ENCODE measurements at regions not wholly inside any gene's neighbourhood (a gene's known extent, or its start where the extent isn't known, plus 50 kb on each side); places are given as distances from the start of the nearest gene placed in this dataset.

- CTCF ChIA-PET: no interaction called here
- POLR2A ChIA-PET: no interaction called here
- Histone ChIP-seq H3K27ac (ENCODE audit: extremely low read depth, low read depth, low read length) (no peak overlapping the region), H3K9me3 (ENCODE audit: control insufficient read depth, insufficient read depth, low read depth, low read length) (no peaks in the 10 kb centered on the region), H3K4me1 (ENCODE audit: control insufficient read depth, insufficient read depth, low read length) (no peaks in the 10 kb centered on the region), H3K4me3 (ENCODE audit: low read depth, low read length) (no peak overlapping the region), H3K36me3 (ENCODE audit: control insufficient read depth in 2 of 2, insufficient read depth in 1 of 2, low read length in 2 of 2) (no peaks in the 10 kb centered on the region)
- TF ChIP-seq ATF2 (tag by site-specific recombination; IDR thresholded peaks at IDR 0.05; ENCODE audit: low read depth) (no peak), ZNF274 (IDR thresholded peaks at IDR 0.05; ENCODE audit: low read length) (no peak), ZNF274 (tag by site-specific recombination; IDR thresholded peaks at IDR 0.05; ENCODE audit: borderline replicate concordance) (no peak), ZNF830 (tag by site-specific recombination; IDR thresholded peaks at IDR 0.05; ENCODE audit: low read depth) (no peak), ZNF585B (tag by site-specific recombination; IDR thresholded peaks at IDR 0.05) (no peak)
Observed at GRCh38 chr20:62535282-62535811, 59.6 kb upstream of the GATA5 start.

GRCh38 chr20:62535964-62536363, 60.2 kb upstream of the GATA5 start:
- ChIA-PET CTCF (no interaction called here), POLR2A (no interaction called here)
- TF ChIP-seq PATZ1 (tag by site-specific recombination; IDR thresholded peaks at IDR 0.05) (peak; percentile 20; the same call in 1 of the 2 replicates), ZSCAN23 (tag by site-specific recombination; IDR thresholded peaks at IDR 0.05) (no peak), SCRT2 (tag by site-specific recombination; IDR thresholded peaks at IDR 0.05) (peak; percentile 89), GLIS1 (tag by site-specific recombination; IDR thresholded peaks at IDR 0.05) (peak; percentile 39)
- Histone ChIP-seq H3K27ac (ENCODE audit: extremely low read depth, low read depth, low read length) (no peak overlapping the region), H3K9me3 (ENCODE audit: control insufficient read depth, insufficient read depth, low read depth, low read length) (no peaks in the 10 kb centered on the region), H3K4me1 (ENCODE audit: control insufficient read depth, insufficient read depth, low read length) (no peaks in the 10 kb centered on the region), H3K36me3 (ENCODE audit: control insufficient read depth in 2 of 2, insufficient read depth in 1 of 2, low read length in 2 of 2) (no peaks in the 10 kb centered on the region), H3K4me3 (ENCODE audit: low read depth, low read length) (no peak overlapping the region)

- POLR2A ChIA-PET: no interaction called here
- no peak overlapping the region for H3K27ac ChIP-seq (ENCODE audit: extremely low read depth, low read depth, low read length)
- H3K4me3 ChIP-seq (ENCODE audit: low read depth, low read length): no peak overlapping the region
- no peaks in the 10 kb centered on the region for H3K9me3 ChIP-seq (ENCODE audit: control insufficient read depth, insufficient read depth, low read depth, low read length)
- no peaks in the 10 kb centered on the region for H3K4me1 ChIP-seq (ENCODE audit: control insufficient read depth, insufficient read depth, low read length)
- CTCF ChIA-PET: interaction anchor here (0.6 to 0.7 kb wide), 2 partner anchors 37 to 212 kb away, joined by 3 read pairs; no protein-coding TSS in a partner anchor
- H3K36me3 ChIP-seq (ENCODE audit: control insufficient read depth in 2 of 2, insufficient read depth in 1 of 2, low read length in 2 of 2): no peaks in the 10 kb centered on the region
- no peak for TF ChIP-seq ZNF549 (tag by site-specific recombination; IDR thresholded peaks at IDR 0.05)
- TF ChIP-seq ZNF558 (tag by site-specific recombination; IDR thresholded peaks at IDR 0.05): no peak
- no peak for TF ChIP-seq ZNF776 (tag by site-specific recombination; IDR thresholded peaks at IDR 0.05; ENCODE audit: borderline replicate concordance)
- TF ChIP-seq ZNF391 (tag by site-specific recombination; IDR thresholded peaks at IDR 0.05; ENCODE audit: borderline replicate concordance, low read depth): no peak
- peak; percentile 97 for TF ChIP-seq ZIC2 (tag by site-specific recombination; IDR thresholded peaks at IDR 0.05)
- no peak for TF ChIP-seq GLI2 (tag by site-specific recombination; IDR thresholded peaks at IDR 0.05; ENCODE audit: borderline replicate concordance, low read depth)
- TF ChIP-seq ZSCAN18 (tag by site-specific recombination; IDR thresholded peaks at IDR 0.05): no peak
- TF ChIP-seq OSR2 (tag by site-specific recombination; IDR thresholded peaks at IDR 0.05): peak; percentile 82
- TF ChIP-seq ATF2 (tag by site-specific recombination; IDR thresholded peaks at IDR 0.05; ENCODE audit: low read depth): peak; percentile 40; the same call in 1 of the 2 replicates
- TF ChIP-seq ZFHX2 (tag by site-specific recombination; conservative IDR thresholded peaks at IDR 0.05): peak; percentile 78
- no peak for TF ChIP-seq ZNF121 (tag by site-specific recombination; IDR thresholded peaks at IDR 0.05)
- no peak for TF ChIP-seq ZNF449 (tag by site-specific recombination; IDR thresholded peaks at IDR 0.05)
- no peak for TF ChIP-seq ZNF747 (tag by site-specific recombination; IDR thresholded peaks at IDR 0.05)
- peak; percentile 52 for TF ChIP-seq GLIS1 (tag by site-specific recombination; IDR thresholded peaks at IDR 0.05)
- no peak for TF ChIP-seq ZNF354C (tag by site-specific recombination; IDR thresholded peaks at IDR 0.05; ENCODE audit: borderline replicate concordance, low read depth)
Observed at GRCh38 chr20:62536871-62537401, 61.1 kb upstream of the GATA5 start.

All from HEK293 (cell line).